ENCODE measurements at regions not wholly inside any gene's neighbourhood (a gene's known extent, or its start where the extent isn't known, plus 50 kb on each side); places are given as distances from the start of the nearest gene placed in this dataset.

DNA sequence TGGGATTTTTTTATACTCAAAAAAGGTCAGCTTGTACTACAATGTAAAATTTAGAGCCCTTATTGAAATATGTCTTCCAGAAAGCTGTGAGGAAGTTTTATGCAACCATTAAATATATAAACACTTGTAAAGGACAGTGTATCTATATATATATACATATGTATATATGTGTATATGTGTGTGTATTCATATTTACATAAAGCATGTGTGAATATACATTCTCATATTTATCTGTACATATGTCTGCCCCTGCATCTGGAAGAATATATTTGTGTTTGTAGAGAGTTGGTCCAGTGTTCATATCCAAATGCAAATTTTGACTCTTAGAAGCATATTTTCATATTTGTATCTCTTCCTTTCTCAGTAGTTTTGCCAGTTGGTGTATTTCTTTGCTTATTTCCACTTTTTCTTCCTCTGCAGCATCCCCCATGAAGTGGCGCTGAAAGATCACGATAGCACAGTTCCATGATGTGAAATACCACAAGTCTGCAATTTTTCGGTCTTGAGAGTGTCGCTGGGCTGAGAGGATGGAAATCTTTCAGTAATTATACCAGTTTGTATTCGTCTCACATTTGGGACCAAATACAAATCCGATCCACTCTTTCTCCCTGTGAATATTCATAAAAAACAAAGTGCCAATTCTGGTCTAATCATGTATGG lies 311.7 kb upstream of the DPH6 start:
- DNase-seq (ENCODE audit: low spot score): no peak

DNA sequence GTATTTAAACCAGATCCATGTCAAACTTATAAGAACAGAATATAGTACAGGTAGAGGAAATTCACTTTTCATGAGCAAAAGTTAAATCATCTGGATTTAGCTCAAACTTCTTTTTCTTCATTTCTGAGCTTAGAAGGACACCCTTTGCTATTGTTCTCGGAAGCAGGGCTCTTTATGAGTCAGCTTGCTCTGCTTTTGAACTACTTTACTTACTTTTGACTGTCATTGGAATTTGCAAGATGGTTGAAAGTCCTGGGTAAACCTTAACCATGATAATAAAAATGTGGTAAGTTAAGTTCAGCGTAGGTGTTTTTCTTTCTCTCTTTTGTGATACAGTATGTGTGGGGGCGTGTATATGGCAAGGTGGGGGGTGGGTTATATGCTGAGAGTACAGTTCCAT lies 312.7 kb upstream of the DPH6 start:
- DNase-seq (ENCODE audit: low spot score): no peak

DNA sequence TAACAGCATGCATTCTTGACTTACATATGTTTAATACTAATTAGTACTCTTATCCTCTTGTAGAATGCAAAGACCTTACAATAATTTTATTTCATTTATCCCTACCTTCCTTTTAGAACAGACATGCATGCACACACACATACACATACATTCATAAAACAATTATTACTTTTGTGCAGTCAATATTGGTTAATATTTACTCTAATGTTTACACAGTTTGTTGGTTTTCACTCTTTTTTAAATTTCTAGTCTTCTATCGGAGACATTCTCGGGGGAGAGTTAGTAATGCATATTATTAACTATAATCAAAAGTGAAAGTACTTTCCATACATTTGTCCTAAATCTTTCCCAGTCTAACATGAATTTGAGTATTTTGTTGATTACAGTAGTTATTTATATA lies 317.7 kb upstream of the DPH6 start:
- no peak for DNase-seq (ENCODE audit: low spot score)

DNA sequence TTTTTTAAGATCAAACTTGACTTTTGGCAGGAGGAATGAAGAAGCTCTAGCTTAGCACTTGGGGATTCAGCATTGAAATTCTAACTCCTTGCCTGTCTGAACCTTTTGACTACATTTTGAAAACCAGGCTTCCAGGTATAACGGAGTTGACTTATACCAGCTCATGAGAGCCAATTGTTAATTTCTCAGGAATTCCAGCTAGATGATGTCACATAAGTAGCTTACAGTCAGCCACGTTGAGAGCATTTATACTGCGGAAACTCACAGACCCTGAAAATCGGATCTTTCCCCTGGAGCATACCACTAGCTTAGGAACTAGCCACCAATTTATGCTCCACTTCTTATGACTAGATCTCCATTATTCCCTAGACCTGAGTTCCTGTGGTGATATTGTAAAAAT lies 321.4 kb upstream of the DPH6 start:
- no peak for DNase-seq (ENCODE audit: low spot score)

GRCh38 chr15:35871282-35871681 lies 325.3 kb upstream of the DPH6 start:
- DNase-seq (ENCODE audit: low spot score): no peak

DNA sequence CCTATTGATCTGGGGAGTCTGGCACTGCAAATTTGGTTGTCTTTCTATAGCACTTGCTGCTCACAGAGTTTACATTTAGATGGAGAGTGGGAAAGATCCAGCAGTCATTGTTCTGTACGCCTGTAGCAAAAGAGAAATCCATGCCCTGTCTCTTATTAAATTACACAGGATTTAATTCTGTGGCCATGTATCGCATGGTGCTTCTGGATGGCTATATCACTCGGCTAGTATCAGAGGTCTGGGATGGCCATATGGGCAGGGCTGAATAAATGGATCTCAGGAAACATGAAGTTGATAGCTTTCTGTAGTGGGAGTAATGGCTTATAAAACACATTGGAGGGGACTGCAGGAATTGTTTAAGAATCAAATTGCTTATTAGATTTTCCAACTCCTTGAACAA lies 325.8 kb upstream of the DPH6 start:
- no peak for DNase-seq (ENCODE audit: low spot score)

DNA sequence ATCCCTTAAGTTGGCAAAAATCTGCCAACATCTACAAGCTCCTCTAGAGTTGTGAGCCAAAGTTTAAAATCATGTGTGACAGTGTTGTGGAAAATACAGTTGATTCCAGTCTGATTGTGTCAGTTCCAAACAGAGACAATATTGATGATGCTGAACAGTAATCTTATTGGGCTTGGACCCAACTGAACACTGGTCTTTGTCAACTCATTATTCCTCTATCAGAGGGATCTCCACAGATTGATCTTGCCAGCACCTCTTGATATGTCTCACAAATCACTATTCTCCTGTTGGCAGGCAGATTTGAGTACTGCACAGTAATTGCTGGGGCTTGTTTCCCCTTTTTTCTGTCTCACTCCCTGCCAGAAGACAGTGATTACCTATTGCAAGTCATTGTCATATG lies 326.6 kb upstream of the DPH6 start:
- DNase-seq (ENCODE audit: low spot score): no peak

GRCh38 chr15:35874260-35874905 lies 328.4 kb upstream of the DPH6 start:
- peak; percentile 44 for DNase-seq (ENCODE audit: low spot score)

- DNase-seq (ENCODE audit: low spot score): peak; percentile 16
These were observed 330.8 kb upstream of the DPH6 start for GRCh38 chr15:35876762-35877161.

GRCh38 chr15:35880896-35881295 lies 334.9 kb upstream of the DPH6 start:
- no peak for DNase-seq (ENCODE audit: low spot score)

GRCh38 chr15:35885870-35886269 lies 339.9 kb upstream of the DPH6 start:
- DNase-seq (ENCODE audit: low spot score): no peak

GRCh38 chr15:35886765-35887164 lies 340.8 kb upstream of the DPH6 start:
- no peak for DNase-seq (ENCODE audit: low spot score)

- no peak for DNase-seq (ENCODE audit: low spot score)
These were observed 342.9 kb upstream of the DPH6 start for GRCh38 chr15:35888815-35889214.

DNA sequence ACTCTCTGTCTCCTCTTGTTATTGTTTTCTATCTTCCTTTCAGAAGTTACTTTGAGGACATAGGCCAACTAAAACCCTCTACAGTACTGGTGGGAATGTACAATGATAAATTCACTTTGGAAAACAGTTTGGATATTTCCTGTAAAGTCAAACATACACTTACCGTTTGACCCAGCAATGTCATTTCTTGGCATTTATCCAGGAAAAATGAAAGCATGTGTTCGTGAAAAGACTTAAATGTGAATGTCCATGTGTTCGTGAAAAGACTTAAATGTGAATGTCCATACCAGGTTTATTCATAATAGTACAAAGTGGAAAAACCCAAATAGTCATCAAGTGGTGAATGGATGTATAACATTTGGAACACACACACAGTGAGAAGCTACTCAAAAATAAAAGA lies 361.5 kb upstream of the DPH6 start:
- DNase-seq (ENCODE audit: low spot score): no peak

DNA sequence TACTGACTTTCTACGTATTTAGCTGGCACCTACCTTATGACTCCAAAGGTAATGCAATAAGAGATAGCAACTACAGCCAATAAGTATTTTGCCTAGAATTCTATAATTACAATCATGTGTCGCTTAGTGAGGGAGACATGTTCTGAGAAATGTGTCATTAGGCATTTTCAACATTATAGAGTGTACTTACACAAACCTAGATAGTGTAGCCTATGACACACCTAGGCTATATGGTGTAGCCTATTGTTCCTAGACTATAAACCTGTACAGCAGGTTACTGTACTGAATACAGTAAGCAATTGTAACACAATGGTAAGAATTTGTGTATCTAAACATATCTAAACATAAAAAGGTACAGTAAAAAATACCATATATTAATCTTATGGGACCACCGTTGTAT lies 363.4 kb upstream of the DPH6 start:
- no peak for DNase-seq (ENCODE audit: low spot score)

DNA sequence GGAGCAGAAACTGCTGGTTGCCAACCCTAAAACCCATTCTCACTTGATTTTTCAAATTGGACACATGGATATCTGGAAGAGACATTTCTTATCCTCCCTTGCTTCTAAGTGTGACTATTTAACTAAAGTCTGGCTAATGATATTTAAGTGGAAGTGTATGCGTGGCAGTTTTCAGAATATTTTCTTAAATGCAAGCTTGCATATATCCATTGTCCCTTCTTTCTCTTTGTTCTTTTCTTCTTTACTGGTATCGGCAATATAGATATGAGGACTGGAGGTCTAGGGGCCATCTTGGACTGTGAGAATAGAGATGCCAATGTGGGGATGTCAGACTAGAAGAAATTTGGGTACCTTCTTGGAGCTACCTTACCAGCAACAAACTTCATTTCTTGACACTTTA lies 364.3 kb upstream of the DPH6 start:
- DNase-seq (ENCODE audit: low spot score): no peak

- no peak for DNase-seq (ENCODE audit: low spot score)
These were observed 365.2 kb upstream of the DPH6 start for GRCh38 chr15:35911052-35911777.

- peak; percentile 13 for DNase-seq (ENCODE audit: low spot score)
These were observed 366.2 kb upstream of the DPH6 start for GRCh38 chr15:35912196-35912595.

DNA sequence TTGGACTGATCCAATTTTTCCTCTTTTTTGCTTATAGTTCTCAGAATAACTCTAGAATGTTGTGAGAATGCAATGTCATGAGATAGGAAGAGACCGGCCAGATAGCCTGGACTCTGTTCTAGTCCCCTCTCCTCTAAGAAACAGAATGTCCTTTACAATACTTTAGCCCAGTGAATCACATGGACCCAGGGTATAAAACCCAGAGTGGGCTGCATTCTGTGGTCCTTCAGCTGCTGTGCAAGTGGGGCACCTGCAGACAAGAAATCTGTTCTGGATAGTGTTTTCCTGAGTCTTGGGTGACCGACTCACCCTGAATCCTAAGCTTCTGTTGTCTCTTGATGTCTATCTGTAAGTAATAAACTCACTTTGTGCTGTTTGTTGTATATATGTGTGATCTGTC lies 368.6 kb upstream of the DPH6 start:
- no peak for DNase-seq (ENCODE audit: low spot score)

DNA sequence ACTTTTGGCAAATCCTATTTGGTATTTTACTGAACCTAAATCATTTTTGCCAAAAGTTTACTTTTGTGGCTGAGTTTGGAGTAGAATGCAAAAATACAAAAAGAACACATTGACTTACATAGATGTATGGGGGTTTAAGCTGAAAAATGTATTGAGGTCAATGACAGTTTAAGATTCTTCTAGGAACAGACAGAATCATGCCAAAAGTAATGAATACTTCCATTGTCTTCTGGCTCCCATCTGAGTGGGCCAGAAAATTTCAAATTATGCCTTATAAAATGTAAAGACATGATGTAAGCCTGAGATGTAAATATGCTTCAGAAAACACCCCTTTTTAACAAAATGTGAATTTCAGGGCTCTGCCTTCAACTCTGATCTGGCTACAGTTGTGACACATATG lies 375.1 kb upstream of the DPH6 start:
- no peak for DNase-seq (ENCODE audit: low spot score)

GRCh38 chr15:35925275-35926006 lies 379.5 kb upstream of the DPH6 start:
- no peak for DNase-seq (ENCODE audit: low spot score)

DNA sequence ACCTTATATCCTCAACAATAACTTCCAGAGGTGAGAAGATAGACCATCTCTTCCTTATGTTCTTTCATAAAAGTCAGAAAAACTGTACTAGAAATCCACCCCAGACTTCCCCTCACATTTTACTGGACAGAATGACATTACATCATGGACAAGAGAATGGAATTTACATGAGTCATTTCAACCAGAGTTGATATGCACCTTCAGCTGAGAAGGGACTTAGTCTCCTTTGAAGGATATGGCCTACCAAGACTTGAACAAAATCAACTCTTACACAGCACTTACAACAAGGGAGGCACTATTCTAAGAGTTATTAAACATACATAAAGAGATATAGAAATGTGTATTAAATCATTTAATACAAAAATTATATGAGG lies 380.0 kb upstream of the DPH6 start:
- DNase-seq (ENCODE audit: low spot score): no peak

DNA sequence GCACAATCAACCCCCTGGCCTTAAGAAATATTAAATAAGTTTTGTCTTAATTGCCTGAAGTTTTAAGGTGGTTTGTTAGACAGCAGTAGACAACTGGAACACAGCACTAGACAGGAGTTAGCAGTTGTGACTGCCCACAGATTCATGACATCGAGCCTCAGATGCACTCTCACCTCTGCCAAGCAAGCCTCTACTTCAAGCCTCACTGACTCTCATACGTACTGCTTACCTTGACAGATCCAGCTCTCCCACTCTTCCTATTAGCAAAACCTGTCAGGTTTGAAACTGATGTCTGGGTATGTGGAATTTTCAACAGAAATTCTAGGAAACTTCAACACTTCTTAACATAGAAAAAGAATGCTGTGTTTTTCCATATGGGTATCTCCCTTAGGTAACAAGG lies 382.9 kb upstream of the DPH6 start:
- DNase-seq (ENCODE audit: low spot score): no peak

All from AG20443 (cell line).